MM.1S (cell line): ENCODE measurements at regions not wholly inside any gene's neighbourhood (a gene's known extent, or its start where the extent isn't known, plus 50 kb on each side); places are given as distances from the start of the nearest gene placed in this dataset.

ENCODE experiments used
- CTCF ChIP-seq: fragments of 300-600 bp; sonication (generic); IDR thresholded peaks from 2 replicates; pipeline ENCODE4 v1.5.1; 2016; ENCODE audit warnings: antibody characterized with exemption, low read length, mixed read lengths
- EZH2 ChIP-seq: fragments of 300-600 bp; sonication (generic); optimal IDR thresholded peaks from 2 replicates; pipeline ENCODE3; 2017; ENCODE audit warnings: low read depth, mild to moderate bottlenecking, antibody characterized with exemption, low read length, mixed read lengths

GRCh38 chr10:71137701-71138100 is 74.7 kb upstream of the UNC5B start:
- TF ChIP-seq CTCF (no peak), EZH2 (no peak)
